ENCODE measurements at regions not wholly inside any gene's neighbourhood (a gene's known extent, or its start where the extent isn't known, plus 50 kb on each side); places are given as distances from the start of the nearest gene placed in this dataset.

- no peak for TF ChIP-seq CHD7 (IDR thresholded peaks at IDR 0.05; ENCODE audit: insufficient replicate concordance, low read length)
These were observed 154.0 kb downstream of the TRIB2 start (continued) for GRCh38 chr2:12870692-12871091.

Data from H1 (cell line).